GM12892 (cell line): ENCODE measurements at regions not wholly inside any gene's neighbourhood (a gene's known extent, or its start where the extent isn't known, plus 50 kb on each side); places are given as distances from the start of the nearest gene placed in this dataset.

Experiments used
- DNase-seq: peaks from one replicate; pipeline ENCODE4 v3.0.0; 2011; ENCODE audit not compliant: insufficient read length
- FAIRE-seq: peaks from 2 replicates; lab custom pipeline; 2011; peaks lifted over from hg19 to GRCh38; lab: Jason Lieb, UNC
- POLR2A ChIP-seq: IDR thresholded peaks from 2 replicates; pipeline ENCODE4 v1.6.1; 2011; ENCODE audit warnings: low read depth, low read length, control low read depth
- POLR2AphosphoS5 ChIP-seq: IDR thresholded peaks from 2 replicates; pipeline ENCODE4 v1.6.1; 2011; ENCODE audit warnings: low read depth, low read length, control low read depth
- TAF1 ChIP-seq: IDR thresholded peaks from 2 replicates; pipeline ENCODE4 v1.6.1; 2011; ENCODE audit warnings: low read depth, mild to moderate bottlenecking, control low read depth, low read length, borderline replicate concordance

DNA sequence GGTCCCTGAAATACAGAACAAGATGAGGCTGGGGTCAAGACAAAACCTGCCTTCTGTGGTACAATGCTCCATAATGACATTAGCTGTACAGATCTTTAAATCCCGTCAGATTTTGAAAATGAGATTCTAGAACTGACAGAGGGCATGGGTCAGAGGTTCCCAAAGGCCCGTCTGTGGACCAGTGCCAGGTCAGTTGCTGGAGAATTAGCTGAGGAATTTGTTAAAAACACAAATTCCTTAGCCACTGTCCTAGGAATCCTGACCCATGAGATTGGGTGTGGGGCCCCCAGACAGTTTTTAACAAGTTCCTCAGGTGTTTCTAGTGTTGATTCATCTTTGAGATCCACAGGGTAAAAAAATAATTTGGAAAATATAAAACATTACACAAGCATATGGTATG, 97.0 kb downstream of the SIPA1L2 start:
- DNase-seq, result no peak
- no peak for TF ChIP-seq POLR2AphosphoS5
- no peak for TF ChIP-seq POLR2A
- no peak for TF ChIP-seq TAF1
- FAIRE-seq, result no peak

DNA sequence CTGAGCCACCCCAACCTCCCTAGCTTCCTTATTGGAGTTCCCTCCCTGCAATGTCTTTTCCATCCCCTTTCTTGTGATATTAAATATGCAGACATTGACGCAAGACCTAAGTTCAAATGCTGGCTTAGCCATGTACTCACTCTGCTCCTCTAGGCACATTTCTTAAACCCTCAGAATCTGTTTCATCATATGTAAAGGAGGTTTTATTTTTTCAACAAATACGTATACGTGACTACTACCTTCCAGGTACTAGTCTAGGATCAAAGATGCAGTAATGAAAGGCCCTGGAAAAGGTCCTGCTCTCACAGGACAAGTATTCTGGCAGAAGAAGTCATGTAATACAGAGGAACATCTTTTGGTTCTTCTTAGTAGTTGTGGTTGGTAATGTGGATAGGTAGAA, 98.6 kb downstream of the SIPA1L2 start:
- no peak for FAIRE-seq
- no peak for DNase-seq
- no peak for TF ChIP-seq TAF1
- TF ChIP-seq POLR2AphosphoS5, result no peak
- TF ChIP-seq POLR2A, result no peak

DNA sequence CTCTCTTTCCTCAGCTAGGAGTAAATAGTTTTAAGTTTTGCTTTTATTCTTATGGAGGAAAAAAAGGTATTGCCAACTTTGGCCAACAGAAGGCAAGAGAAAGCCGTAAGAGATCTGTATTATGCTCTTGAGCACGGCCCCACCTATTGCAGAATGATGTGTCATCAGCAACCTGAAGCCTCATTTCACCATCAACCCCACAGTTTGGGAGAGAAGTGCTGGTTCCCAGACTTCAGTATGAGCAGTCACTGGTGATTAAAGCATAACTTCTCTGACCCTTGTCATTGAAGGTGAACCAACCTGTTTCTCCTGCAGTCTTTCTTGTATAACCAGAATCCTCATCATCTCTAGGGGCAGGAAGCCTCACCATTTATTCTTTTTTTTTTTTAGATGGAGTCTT, 100.2 kb downstream of the SIPA1L2 start:
- FAIRE-seq (no peak), DNase-seq (no peak)

DNA sequence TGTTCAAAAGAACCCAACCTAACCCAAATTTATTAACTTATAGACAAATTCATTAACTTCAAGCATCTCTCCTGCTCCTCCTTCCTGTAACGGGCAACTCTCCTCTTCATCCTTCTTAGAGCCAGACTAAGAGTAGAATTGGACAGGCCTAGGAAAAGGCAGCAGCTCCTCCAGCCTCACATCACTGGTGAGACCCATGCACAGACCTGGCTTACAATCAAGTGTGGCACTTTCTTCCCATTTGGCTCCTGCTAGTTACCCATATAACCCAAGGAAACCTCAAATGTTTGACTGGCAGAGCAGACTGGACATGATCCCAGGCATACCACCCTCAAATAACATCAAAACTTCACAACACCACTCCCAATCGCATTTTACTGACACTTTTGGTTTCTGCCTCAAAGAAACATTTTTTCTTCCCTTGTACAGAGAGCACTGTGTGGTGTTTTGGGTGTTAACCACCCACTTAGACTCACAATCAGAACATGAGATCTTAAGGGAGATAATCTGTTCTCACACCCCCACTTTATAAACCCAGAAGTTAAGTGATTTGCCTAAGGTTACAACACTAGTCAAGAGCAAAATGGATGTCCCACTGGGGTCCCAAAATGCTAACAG, 101.4 kb downstream of the SIPA1L2 start:
- FAIRE-seq (no peak), DNase-seq (no peak)
- TF ChIP-seq POLR2AphosphoS5, result no peak
- TF ChIP-seq POLR2A, result no peak
- TF ChIP-seq TAF1, result no peak

More for the DNA sequence above, 100.2 kb downstream of the SIPA1L2 start:
- no peak for TF ChIP-seq POLR2A
- TF ChIP-seq TAF1, result no peak
- TF ChIP-seq POLR2AphosphoS5, result no peak

DNA sequence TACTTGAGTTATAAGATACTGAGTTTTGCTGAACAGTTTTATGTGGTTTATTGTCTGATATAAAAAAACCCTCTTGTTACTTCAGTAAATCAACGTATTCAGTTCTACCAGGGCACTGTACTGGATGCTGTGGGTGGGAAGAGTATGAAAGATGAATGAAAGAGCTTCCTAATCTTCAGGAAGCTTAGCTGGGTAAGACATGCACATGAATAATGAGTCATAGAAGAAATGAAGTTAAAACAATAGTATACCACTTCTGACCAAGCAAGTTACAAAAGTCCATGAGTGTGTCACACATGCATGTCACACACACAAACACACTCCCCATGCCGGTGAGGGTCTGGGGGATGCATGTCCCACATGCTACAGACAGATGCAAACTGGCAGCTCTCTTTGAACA, 105.9 kb downstream of the SIPA1L2 start:
- FAIRE-seq (no peak), DNase-seq (no peak)
- TF ChIP-seq POLR2AphosphoS5 (no peak), POLR2A (no peak), TAF1 (no peak)

DNA sequence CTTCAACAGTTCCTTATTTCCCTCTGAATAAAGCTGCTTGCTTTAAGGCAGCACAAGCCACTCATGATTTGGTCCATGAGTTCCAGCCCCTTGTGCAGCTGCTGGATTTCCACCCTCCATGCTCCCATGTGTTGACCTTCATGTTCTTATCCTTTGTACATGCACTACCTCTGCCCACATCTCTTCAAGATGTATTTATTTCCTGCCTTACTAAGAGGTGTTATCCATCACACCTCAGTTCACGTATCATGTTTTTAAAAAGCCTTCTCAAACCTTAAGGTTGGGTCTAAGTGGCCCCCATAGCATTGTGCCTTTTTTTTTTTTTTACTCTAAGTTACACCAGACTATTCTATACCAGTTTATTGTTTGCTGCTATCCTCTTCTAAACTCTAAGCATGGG, 107.7 kb downstream of the SIPA1L2 start:
- DNase-seq (no peak), FAIRE-seq (no peak)
- TF ChIP-seq POLR2AphosphoS5, result no peak
- no peak for TF ChIP-seq POLR2A
- TF ChIP-seq TAF1, result no peak

DNA sequence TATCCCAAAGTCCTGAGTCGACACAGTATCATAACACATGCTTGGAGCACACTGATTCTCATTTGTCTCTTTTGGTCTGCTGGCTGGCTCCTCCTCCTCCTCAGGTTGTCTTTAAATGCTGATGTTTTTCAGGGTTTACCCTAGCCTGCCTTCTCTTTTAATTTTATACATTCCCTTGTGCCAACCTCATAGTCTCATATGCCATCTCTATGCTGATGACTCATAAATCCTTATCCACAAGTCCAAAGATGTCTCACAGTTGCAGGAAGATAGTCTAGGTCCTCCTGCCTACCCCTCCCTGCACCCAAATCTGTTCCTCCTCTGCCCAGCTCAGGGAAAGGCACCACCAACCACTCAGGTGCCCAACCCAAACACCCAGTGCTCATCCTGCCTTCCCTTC, 108.3 kb downstream of the SIPA1L2 start:
- no peak for TF ChIP-seq POLR2AphosphoS5
- DNase-seq (no peak), FAIRE-seq (no peak)

DNA sequence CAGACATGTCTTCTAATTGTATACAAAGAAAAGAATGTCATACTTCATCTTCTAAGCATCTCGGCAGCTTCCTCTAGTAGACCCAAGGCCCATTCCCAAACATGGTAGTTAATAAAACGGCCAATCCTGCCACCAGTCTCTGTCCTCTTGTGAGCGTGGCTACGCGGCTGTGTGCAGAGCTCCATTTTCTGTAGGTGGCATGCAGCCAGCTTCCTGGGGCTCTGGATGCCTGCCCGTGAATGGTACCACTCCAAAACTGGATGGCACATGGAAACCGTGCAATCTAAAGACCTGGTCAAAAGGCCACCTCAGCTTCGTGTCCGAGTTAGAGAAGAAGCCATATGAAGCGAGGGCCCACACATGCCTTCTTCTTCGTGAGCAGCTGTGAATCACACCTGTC, 110.7 kb downstream of the SIPA1L2 start:
- no peak for FAIRE-seq

DNA sequence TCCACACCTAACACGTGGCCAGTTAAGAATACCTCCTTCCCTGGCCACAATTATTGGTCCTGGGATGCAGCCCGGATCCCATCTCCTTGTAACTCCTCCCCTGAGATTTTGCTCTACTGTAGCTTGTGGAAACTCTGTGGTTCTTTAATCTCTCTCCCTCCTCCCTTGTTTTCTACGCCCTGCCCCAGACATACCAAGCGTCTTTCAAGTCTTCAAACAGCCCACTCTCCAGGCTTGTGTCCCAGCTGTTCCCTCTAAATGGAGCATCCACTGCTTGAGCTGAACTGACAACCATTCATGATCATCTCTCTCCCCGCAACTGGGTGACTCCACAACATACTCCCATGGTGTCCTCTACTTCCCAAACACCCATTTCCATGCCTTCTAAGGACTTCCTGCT, 111.6 kb downstream of the SIPA1L2 start:
- DNase-seq (no peak), FAIRE-seq (no peak)
- TF ChIP-seq TAF1 (no peak), POLR2A (no peak), POLR2AphosphoS5 (no peak)

More for the DNA sequence above, 110.7 kb downstream of the SIPA1L2 start:
- DNase-seq, result no peak
- no peak for TF ChIP-seq POLR2A
- no peak for TF ChIP-seq TAF1

DNA sequence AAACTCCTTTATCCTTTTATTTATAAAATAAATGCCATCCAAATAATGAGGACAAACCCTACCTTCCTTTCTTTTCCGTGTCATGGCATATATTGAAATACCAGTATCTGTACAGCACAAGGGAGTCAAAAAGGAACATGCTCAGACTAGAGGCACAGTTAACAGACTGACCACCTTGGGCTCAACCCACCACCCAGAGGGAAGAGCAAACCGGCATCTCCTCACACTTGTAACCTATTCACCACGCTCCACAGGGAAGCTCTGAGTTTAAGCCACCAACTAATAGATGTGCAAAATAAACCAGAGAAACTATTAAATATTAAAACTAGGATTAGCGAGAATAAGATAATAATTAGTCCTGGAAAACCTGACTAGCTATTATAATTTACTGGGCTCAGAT, 112.7 kb downstream of the SIPA1L2 start:
- no peak for DNase-seq
- TF ChIP-seq POLR2AphosphoS5 (no peak), TAF1 (no peak), POLR2A (no peak)
- FAIRE-seq, result no peak

DNA sequence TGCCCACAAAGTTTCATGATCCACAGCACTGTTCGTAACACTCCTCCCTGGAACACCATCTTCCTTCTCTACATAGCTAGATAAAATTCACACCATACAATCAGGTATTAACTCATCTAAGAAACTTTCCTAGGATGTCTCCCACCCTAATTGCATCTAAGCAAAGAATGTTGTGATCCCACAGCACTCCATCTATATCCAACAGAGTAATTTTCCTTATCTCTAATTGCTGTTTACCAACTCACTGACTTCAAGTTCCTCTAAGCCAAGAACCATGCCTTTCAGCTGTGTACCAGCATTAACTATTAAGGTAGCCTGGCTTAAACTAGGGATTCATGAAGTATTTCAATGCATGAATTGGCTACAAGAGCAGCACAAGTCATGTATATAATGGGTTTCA, 114.2 kb downstream of the SIPA1L2 start:
- TF ChIP-seq POLR2A, result no peak
- DNase-seq (no peak), FAIRE-seq (no peak)

DNA sequence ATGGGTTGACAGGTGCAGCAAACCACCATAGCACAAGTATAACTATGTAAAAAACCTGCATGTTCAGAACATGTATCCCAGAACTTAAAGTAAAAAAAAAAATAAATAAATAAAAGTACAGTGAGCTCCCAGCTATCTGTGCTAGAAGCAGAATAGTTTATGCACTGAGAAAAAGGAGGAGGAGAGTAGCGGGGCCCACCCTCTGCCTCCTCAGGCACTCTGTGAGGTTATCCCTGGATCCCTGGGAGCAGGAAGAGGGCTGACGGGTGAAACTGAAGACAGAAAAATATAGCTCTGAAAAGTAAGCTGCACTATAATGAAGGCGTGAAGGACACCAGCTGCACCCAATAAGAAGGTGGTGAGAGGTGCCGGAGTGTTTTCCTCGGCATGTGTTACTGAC, 117.2 kb downstream of the SIPA1L2 start:
- no peak for TF ChIP-seq POLR2A
- TF ChIP-seq TAF1, result no peak
- no peak for TF ChIP-seq POLR2AphosphoS5
- FAIRE-seq, result no peak
- DNase-seq, result no peak

DNA sequence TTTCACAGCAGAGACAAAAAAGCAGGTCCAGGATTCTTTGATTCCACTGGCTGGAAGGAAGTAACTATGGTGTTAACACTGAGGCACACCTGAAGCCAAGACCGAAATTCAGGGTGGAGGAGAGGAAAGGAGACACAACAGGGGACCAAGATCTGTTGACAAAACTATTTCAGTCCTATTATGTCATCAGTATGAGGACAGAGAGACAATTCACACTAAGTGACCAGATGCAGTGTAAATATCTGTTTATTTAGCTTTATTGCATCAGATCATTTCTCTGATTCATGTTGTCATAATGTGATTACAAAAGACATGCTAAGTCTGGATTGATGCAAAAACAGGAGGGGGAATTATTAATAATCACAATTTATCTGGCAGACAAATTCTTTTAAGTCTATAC, 118.8 kb downstream of the SIPA1L2 start:
- DNase-seq (no peak), FAIRE-seq (no peak)
- TF ChIP-seq TAF1 (no peak), POLR2A (no peak), POLR2AphosphoS5 (no peak)
